GM21825 (cell line): ENCODE measurements at regions not wholly inside any gene's neighbourhood (a gene's known extent, or its start where the extent isn't known, plus 50 kb on each side); places are given as distances from the start of the nearest gene placed in this dataset.

Source experiments
- ATAC-seq: cut with Tn5 transposase; IDR thresholded peaks from one replicate; pipeline ENCODE4 v1.9.1; 2021; ENCODE audit warnings: mild to moderate bottlenecking, moderate library complexity; ENCODE audit not compliant: unreplicated experiment

GRCh38 chr2:21423854-21424253 is 300.1 kb downstream of the TDRD15 start:
- ATAC-seq: no peak

- ATAC-seq: no peak
Measured at GRCh38 chr2:21424375-21424774, 300.6 kb downstream of the TDRD15 start.

- ATAC-seq: peak; percentile 64
Measured at GRCh38 chr2:21427606-21428005, 303.8 kb downstream of the TDRD15 start.

GRCh38 chr2:21428754-21429153 is 305.0 kb downstream of the TDRD15 start:
- ATAC-seq: no peak

DNA sequence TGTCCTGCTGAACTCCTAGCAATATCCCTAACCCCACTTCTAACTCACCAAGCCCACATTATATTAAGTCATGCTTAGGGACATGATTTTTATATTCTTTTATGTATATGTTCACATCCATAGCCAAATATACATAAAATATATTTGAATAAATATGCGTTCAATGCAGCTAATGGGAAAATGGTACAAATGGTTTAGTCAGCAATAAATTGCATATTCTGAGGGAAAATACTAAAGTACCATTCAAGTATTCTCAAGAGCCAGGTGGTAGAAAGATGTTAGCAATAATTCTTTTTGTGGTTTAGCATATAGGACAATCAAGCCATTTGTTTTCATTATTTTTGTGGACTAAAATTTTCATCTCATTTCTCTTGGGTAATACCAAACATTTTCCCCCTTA is 306.0 kb downstream of the TDRD15 start:
- ATAC-seq: no peak

GRCh38 chr2:21431078-21431477 is 307.3 kb downstream of the TDRD15 start:
- ATAC-seq: no peak

GRCh38 chr2:21438949-21439348 is 315.2 kb downstream of the TDRD15 start:
- no peak for ATAC-seq

DNA sequence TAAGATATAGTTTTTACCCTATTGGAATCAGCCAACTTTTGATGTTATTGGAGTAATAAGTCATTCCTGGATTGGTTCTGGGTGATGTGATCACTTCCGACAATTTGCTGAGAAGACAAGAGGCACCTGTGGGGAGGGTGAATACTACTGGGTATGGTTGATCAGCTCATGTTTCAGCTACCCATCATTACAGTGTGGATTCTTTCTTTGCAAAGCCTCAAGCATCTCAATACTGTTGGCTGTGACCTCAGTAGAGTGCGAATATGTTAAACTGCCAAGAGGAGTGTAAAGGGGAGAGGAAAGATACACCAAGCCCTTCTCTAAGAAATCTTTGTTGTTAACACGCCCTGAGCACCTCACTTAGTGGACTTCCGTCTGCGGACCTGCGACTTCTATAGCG is 317.7 kb downstream of the TDRD15 start:
- no peak for ATAC-seq

DNA sequence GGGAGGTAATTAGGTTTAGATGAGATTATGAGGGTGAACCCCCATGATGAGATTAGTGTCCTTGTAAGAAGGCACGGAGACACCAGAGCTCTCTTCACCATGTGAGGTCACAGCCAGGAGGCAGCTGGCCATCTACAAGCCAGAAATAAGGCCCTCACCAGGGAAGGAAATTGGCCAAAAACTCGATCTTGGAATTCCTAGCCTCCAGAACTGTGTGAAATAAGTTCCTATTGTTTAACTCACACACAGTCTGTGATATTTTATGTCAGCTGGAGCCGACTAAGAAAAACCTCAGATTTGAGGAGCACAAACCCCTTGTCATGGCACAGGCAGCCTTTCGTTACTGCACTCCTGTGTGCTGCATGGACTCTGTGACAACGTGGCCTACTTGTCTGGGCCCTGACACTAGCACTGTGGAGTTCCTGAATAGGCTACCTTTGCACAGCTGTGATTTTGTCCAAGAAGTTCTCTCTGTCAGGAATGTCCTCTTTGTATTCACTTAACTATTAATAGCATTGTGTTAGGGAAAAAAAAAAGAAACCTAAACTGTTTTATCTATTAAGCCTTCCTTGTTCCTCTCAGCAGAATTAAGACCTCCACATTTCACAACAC is 319.8 kb downstream of the TDRD15 start:
- ATAC-seq: no peak

DNA sequence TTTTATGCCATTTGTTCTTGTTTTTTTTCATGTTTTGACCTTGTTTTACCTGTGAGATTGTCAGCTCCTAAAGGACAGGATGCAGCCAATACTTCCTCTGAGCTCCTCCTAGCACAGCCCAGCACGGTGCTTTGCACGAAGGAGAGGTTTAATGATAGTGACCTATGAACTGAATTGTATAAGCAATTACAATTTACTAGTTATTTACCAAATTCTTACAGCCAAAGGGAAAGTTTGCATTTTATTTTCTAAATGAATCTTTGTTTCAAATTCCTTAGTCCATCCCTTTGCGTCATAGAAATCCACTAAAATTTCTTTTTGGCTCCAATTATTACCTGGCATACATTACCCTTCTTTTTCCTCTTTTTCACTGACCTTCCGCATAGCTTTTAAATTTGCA is 326.1 kb downstream of the TDRD15 start:
- ATAC-seq: no peak

DNA sequence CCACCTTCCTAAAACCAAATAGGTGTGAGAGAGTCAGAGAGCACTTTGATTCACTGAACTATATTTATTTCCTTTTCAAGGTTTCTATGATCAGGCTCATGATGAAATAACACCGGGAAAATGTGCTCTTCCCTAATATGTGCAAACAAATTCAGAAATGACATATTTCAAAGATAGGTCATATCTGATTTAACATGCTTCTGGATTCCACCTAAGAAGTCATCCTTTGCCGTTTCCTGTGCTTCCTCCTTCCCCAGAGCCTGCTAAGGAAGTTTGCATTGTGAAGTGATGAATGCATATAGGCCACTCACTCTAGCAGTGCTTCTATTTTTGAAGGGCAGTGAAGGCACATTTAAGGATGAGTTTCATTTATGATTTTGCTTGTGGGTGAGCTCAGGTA is 327.6 kb downstream of the TDRD15 start:
- ATAC-seq: no peak

- ATAC-seq: no peak
Measured at GRCh38 chr2:21452263-21452662, 328.5 kb downstream of the TDRD15 start.

DNA sequence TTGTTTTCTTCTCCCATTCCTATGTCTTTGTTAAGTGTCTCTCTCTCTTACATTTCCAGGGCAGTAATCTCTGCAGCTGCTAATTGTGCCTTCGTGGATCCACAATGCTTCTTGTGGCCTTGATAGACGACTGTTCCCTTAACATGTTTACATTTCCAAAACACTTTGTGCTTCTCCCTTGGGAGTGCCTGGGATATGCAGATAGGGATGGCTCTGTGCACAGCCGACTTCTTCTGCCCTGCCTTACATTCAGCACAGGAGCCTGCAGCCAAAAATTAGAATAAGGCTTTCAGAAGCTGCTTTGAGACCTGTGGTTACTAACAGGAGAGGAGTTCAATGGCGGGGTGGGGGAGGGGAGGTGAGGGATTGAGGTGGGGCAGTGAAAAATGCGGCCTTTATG is 328.9 kb downstream of the TDRD15 start:
- no peak for ATAC-seq

DNA sequence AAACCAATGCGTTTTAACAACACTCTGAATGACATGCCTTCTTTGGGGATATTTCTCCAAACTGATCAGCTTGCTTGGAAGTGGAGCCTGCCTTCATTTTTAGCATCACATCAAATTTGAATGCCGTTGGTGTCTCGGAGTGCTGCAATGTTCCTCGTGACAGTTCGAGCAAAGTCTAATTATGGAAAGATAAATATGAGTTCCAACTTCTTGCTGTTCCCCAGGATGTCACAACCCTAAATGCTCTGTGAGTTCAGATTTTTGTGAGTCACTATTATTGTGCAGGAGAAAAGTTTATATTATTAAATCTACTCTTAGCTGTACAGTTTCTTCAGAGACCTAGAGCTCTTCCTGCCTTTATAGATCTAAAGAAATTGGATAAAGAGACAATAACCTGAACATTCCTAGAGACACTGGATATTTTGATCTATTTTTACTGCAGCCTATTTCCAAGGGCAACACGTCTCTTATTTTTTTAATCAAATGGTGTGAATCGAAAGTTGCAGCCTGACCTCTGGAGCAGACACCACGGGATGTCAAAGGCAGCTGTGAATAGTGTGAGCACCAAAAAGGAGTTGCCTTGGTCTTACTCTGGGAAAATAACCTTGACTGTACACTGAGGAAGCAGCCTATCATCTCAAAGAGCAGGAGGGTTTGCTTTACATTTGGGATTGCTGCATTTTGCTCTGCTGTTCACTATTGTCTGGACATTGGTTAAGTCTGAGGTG is 330.1 kb downstream of the TDRD15 start:
- no peak for ATAC-seq

- ATAC-seq: no peak
Measured at GRCh38 chr2:21454839-21455238, 331.1 kb downstream of the TDRD15 start.

DNA sequence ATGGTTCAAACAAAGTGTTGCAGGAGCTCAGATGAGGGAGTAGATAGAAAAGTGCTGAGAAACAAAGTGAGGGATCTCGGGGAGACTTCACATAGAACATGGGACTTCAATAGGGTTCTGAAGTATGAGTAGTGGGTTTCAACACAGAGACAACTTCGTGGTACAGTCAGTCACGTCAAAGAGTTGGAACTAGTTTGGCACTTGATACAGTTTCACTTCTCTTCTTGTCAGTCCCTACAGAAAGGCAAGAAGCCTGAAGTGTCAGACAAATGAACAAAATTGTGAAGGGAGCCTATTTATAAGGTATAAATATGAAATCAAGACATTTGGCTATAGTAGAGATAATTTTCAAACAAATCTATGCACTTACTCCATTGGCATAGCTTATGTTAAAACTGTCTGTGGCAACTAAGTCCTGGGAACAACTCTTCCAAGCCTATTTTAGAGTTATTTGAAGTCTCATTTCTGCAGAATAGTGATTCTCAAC is 338.0 kb downstream of the TDRD15 start:
- no peak for ATAC-seq

DNA sequence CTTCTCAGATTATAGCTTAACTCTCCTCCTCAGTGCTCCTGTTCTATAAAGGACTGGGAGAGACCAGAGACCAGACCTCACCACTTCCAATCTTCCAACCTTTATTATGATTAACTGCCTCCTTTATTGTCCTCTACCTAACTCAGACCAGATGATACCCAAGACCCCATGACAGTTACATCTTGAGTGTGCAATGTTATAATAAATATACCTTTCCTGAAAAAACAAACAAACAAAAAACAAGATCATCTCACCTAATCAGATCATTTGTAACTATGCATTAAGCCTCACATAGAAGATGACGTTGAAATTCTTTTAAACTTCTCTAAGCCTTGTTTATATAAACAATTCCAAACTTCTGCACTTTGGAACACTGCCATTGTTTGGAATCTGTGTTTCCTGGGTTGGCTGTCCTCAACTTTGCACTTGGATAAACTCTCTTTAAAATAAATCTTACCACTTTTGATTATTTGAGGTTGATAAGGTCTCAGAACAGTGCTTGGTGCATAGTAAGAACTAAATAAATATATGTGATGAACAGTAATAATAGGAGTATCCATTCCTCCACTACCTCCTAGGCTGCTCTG is 342.7 kb downstream of the TDRD15 start:
- ATAC-seq: no peak

DNA sequence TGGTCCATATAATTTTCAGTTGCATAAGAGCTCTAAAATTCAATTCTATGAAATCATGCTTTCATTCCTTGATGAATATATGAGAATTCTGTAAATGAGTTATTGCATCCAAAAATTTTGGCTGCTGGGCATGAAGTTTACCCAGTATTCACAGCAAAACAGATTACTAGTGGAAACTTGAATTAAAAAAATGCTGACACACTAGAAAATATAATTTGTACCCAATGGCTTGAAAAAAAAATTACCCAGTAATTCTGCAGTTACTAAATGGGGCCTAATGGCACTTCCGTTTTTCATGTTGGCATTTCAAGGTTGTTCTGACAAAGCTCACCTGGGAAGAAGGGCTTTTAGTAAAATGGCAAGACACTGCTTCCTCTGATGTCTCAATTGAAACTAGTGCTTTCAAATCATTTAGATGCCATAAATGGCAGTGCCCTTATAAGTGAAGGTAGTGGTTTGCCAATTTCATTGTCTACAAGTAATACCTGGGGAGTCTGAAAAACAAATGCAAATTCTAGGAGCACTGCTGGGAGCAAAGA is 343.6 kb downstream of the TDRD15 start:
- ATAC-seq: no peak

DNA sequence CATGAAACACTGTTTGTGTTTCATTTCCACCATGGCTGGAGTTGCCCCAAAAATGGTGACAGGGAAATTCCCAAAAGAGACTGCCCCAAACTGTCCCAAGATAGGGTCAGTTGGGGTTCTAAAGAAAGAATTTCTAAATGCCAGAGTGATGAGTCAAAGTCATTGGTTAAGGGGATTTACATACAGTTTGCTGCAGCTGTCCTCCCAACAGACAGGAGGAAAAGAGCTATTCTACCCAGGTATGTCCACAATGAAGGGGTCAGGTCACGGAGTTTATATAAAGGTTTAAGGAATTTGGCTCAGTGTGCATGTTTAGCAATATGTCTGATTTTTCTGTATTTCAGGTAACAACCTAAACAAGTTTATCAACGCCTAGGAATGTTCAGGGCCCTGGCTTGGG is 344.1 kb downstream of the TDRD15 start:
- ATAC-seq: no peak

GRCh38 chr2:21468624-21469023 is 344.9 kb downstream of the TDRD15 start:
- ATAC-seq: no peak

DNA sequence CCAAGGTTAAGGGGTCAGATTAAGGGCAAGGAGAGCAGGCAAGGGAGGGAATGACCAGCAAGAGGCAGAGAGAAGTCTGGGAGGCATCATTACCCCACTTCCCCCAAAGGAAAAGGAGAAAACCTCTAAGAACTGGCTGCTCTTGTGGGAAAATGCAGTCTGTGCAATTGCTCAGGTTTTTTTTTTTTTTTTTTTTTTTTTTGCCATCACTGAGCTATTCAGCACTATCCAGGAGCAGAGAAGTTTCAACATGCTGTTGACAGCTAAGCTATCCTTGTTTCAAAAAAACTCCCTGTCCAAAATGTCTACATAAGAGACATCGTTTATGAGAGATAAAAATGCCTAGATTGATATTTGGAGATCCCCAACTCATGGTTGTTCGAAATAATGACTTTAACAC is 345.4 kb downstream of the TDRD15 start:
- ATAC-seq: no peak

- no peak for ATAC-seq
Measured at GRCh38 chr2:21469564-21469963, 345.8 kb downstream of the TDRD15 start.
